Panc1 (cell line): ENCODE measurements at regions not wholly inside any gene's neighbourhood (a gene's known extent, or its start where the extent isn't known, plus 50 kb on each side); places are given as distances from the start of the nearest gene placed in this dataset.

Source experiments
- ATAC-seq: fragments of 200-7000 bp; cut with Tn5 transposase; 2 replicates; pipeline ENCODE4 v1.9.1; 2020; ENCODE audit warnings: mild to moderate bottlenecking, moderate library complexity
- BruUV-seq: library from RNA; stranded (reverse); fragments of 400-500 nt; replicated peaks from 2 replicates; lab custom pipeline; 2021; lab: Mats Ljungman, UMichigan
- CTCF ChIA-PET: fragments of 300-600 bp; sonication (Branson Sonifier 250); formaldehyde crosslinking; loops from one replicate; lab custom pipeline; 2022; ENCODE audit warnings: antibody characterized with exemption; lab: Charles Lee
- POLR2A ChIA-PET: fragments of 300-600 bp; sonication (Branson Sonifier 250); formaldehyde crosslinking; loops from one replicate; lab custom pipeline; 2022; ENCODE audit warnings: antibody characterized with exemption; lab: Charles Lee
- DNase-seq: peaks from one replicate; pipeline ENCODE4 v3.0.0-alpha.2; 2010; ENCODE audit warnings: low read depth, low spot score
- H3K27ac ChIP-seq: 2 replicates; pipeline ENCODE4 v1.5.1; 2011; ENCODE audit warnings: mild to moderate bottlenecking, low read length, inconsistent platforms
- H3K27me3 ChIP-seq: fragments of 200-500 bp; sonication (Bioruptor generic); 2 replicates; pipeline ENCODE4 v1.6.0; 2014; ENCODE audit warnings: low read length, inconsistent platforms; ENCODE audit not compliant: control insufficient read depth, insufficient read depth
- H3K36me3 ChIP-seq: fragments of 200-500 bp; sonication (Bioruptor generic); 2 replicates; pipeline ENCODE4 v1.5.1; 2014; ENCODE audit warnings: inconsistent platforms, mild to moderate bottlenecking, low read length, moderate library complexity; ENCODE audit not compliant: control insufficient read depth, insufficient read depth
- H3K4me1 ChIP-seq: 2 replicates; pipeline ENCODE4 v1.5.1; 2011; ENCODE audit warnings: inconsistent platforms, mild to moderate bottlenecking, low read length, moderate library complexity; ENCODE audit not compliant: control insufficient read depth, insufficient read depth
- H3K4me3 ChIP-seq, 2 experiments: 2 replicates each; pipeline ENCODE4 v1.5.1; 2011 to 2012; ENCODE audit warnings: low read depth in 2 of 2, low read length in 2 of 2, mild to moderate bottlenecking in 2 of 2, inconsistent platforms in 1 of 2, moderate library complexity in 1 of 2
- H3K9me3 ChIP-seq: fragments of 200-500 bp; sonication (Bioruptor generic); 2 replicates; pipeline ENCODE4 v1.5.1; 2014; ENCODE audit warnings: low read depth, mild to moderate bottlenecking, inconsistent platforms, low read length, moderate library complexity; ENCODE audit not compliant: control insufficient read depth, insufficient read depth
- CTCF ChIP-seq: fragments of 450-650 bp; IDR thresholded peaks from 2 replicates; pipeline ENCODE4 v1.5.1; 2017; ENCODE audit warnings: mild to moderate bottlenecking
- POLR2AphosphoS5 ChIP-seq: IDR thresholded peaks from 2 replicates; pipeline ENCODE4 v1.6.1; 2012; ENCODE audit warnings: mild to moderate bottlenecking, low read depth, low read length, moderate library complexity
- REST ChIP-seq, 2 experiments: IDR thresholded peaks; 2 replicates each; pipeline ENCODE4 v1.6.1; 2011 to 2012; ENCODE audit warnings: low read depth in 2 of 2, control low read depth in 1 of 2, low read length in 1 of 2, mild to moderate bottlenecking in 1 of 2, moderate library complexity in 1 of 2; ENCODE audit not compliant: insufficient read depth in 1 of 2
- SIN3A ChIP-seq: IDR thresholded peaks from 2 replicates; pipeline ENCODE4 v1.6.1; 2012; ENCODE audit warnings: low read depth, mild to moderate bottlenecking, low read length, moderate library complexity, borderline replicate concordance; ENCODE audit not compliant: insufficient read depth
- TCF7L2 ChIP-seq: IDR thresholded peaks from 2 replicates; pipeline ENCODE4 v1.6.1; 2011; ENCODE audit warnings: mild to moderate bottlenecking, low read depth, low read length, inconsistent platforms
- in situ Hi-C: cut with HindIII; loops from 2 replicates; pipeline ENCODE4 v1.10.0; 2016; ENCODE audit warnings: low sequenced_read_pairs, low pct_unique_long_range_greater_than_20kb
- intact Hi-C: fragments of 100-400 bp; cut with micrococcal nuclease; formaldehyde crosslinking; loops from one replicate; pipeline ENCODE4 v1.10.0; 2022; ENCODE audit not compliant: unreplicated experiment

- ChIA-PET CTCF (no interaction called here), POLR2A (no interaction called here)
- no peaks in the 10 kb centered on the region for H3K9me3 ChIP-seq
- DNase-seq (no peak), ATAC-seq (no peak)
- no peaks in the 10 kb centered on the region for H3K27me3 ChIP-seq
- in situ Hi-C loops (no loop called here), intact Hi-C loops (no loop called here)
- H3K36me3 ChIP-seq, result no peaks in the 10 kb centered on the region
- H3K27ac ChIP-seq, result no peak overlapping the region
- BruUV-seq, result no TSS peak
- H3K4me3 ChIP-seq, result no peak overlapping the region
- H3K4me1 ChIP-seq, result no peaks in the 10 kb centered on the region
- TF ChIP-seq SIN3A (no peak), TCF7L2 (no peak), REST (IDR thresholded peaks at IDR 0.05; ENCODE audit: insufficient read depth in 1 of 2, low read depth in 2 of 2, low read length in 1 of 2) (no peak), CTCF (no peak), POLR2AphosphoS5 (no peak)
Observed at GRCh38 chr9:82601293-82601771, 461.6 kb downstream of the RASEF start.

- in situ Hi-C loops (no loop called here), intact Hi-C loops (no loop called here)
- TF ChIP-seq TCF7L2, result no peak
- TF ChIP-seq SIN3A, result no peak
- no peak for TF ChIP-seq POLR2AphosphoS5
- TF ChIP-seq CTCF, result no peak
- no peak for TF ChIP-seq REST (IDR thresholded peaks at IDR 0.05; ENCODE audit: insufficient read depth in 1 of 2, low read depth in 2 of 2, low read length in 1 of 2)
- CTCF ChIA-PET, result no interaction called here
- no TSS peak for BruUV-seq
- Histone ChIP-seq H3K4me3 (no peak overlapping the region), H3K27me3 (no peaks in the 10 kb centered on the region), H3K36me3 (no peaks in the 10 kb centered on the region), H3K9me3 (no peaks in the 10 kb centered on the region), H3K27ac (no peak overlapping the region), H3K4me1 (no peaks in the 10 kb centered on the region)
- POLR2A ChIA-PET, result no interaction called here
- DNase-seq (no peak), ATAC-seq (no peak)
Observed at GRCh38 chr9:82604947-82605656, 457.8 kb downstream of the RASEF start.
